ENCODE measurements at regions not wholly inside any gene's neighbourhood (a gene's known extent, or its start where the extent isn't known, plus 50 kb on each side); places are given as distances from the start of the nearest gene placed in this dataset.

- Histone ChIP-seq H2BK12ac (ENCODE audit: low read depth, low read length) (no peak overlapping the region), H3K27ac (ENCODE audit: low read depth, low read length) (no peak overlapping the region), H2BK5ac (ENCODE audit: low read depth, low read length) (no peak overlapping the region), H2BK20ac (ENCODE audit: low read length) (no peak overlapping the region), H3K4ac (replicated peaks; ENCODE audit: insufficient read length, low read depth, low read length) (no peak overlapping the region), H4K5ac (ENCODE audit: insufficient read length, low read depth, low read length) (no peak overlapping the region), H3K4me1 (replicated peaks in 1 of 4; ENCODE audit: control insufficient read depth in 3 of 4, insufficient read depth in 4 of 4, low read length in 3 of 4) (peaks cover 0 to 6% (median 1%) of the 10 kb centered on the region in 4 experiments; a peak in 2 of 7 replicates), H3K27me3 (replicated peaks in 1 of 4; ENCODE audit: control insufficient read depth in 3 of 4, extremely low read depth in 1 of 4, insufficient read depth in 3 of 4, low read length in 3 of 4) (no peaks in the 10 kb centered on the region), H3K23me2 (ENCODE audit: low read depth, low read length) (no peaks in the 10 kb centered on the region), H2BK15ac (ENCODE audit: low read length) (no peak overlapping the region), H4K20me1 (replicated peaks in 1 of 2; ENCODE audit: control insufficient read depth in 1 of 2, insufficient read depth in 2 of 2, low read length in 2 of 2) (no peaks in the 10 kb centered on the region), H2AK5ac (ENCODE audit: low read depth, low read length) (no peak overlapping the region), H3K4me2 (ENCODE audit: insufficient read depth in 1 of 2, low read depth in 2 of 2, low read length in 2 of 2) (no peak overlapping the region), H3K79me1 (ENCODE audit: low read depth, low read length) (no peaks in the 10 kb centered on the region), H3K23ac (ENCODE audit: insufficient read length) (no peak overlapping the region), H3K56ac (replicated peaks; ENCODE audit: insufficient read length, low read depth, low read length) (no peak overlapping the region), H3K9ac (replicated peaks in 1 of 4; ENCODE audit: extremely low read depth in 1 of 4, low read depth in 3 of 4, low read length in 3 of 4) (no peak overlapping the region), H3K79me2 (ENCODE audit: control insufficient read depth in 1 of 2, insufficient read depth in 2 of 2, low read length in 2 of 2) (no peaks in the 10 kb centered on the region), H3K4me3 (ENCODE audit: extremely low read depth in 1 of 4, insufficient read depth in 2 of 4, low read depth in 3 of 4, low read length in 4 of 4) (no peak overlapping the region), H3K9me3 (ENCODE audit: insufficient read depth in 2 of 2, low read depth in 1 of 2, low read length in 1 of 2) (no peaks in the 10 kb centered on the region), H2BK120ac (replicated peaks; ENCODE audit: low read depth, low read length) (no peak overlapping the region), H2AFZ (ENCODE audit: low read length) (no peak overlapping the region), H4K8ac (ENCODE audit: extremely low read depth, insufficient read depth, low read length) (no peak overlapping the region), H3K36me3 (ENCODE audit: control insufficient read depth in 2 of 4, insufficient read depth in 4 of 4, low read length in 3 of 4) (no peaks in the 10 kb centered on the region), H3K18ac (ENCODE audit: extremely low read depth, low read length) (no peak overlapping the region), H4K91ac (replicated peaks; ENCODE audit: insufficient read length, low read length) (no peak overlapping the region), H3K14ac (ENCODE audit: insufficient read length) (no peak overlapping the region)
- no peak for FAIRE-seq
- TF ChIP-seq JUN (IDR thresholded peaks at IDR 0.05; ENCODE audit: low read depth, low read length): no peak
- TF ChIP-seq HDAC2 (IDR thresholded peaks at IDR 0.05; ENCODE audit: borderline replicate concordance in 1 of 2, low read depth in 2 of 2, low read length in 2 of 2): no peak
- no peak for TF ChIP-seq BACH1 (IDR thresholded peaks at IDR 0.05; ENCODE audit: low read length)
- no peak for TF ChIP-seq CEBPB (IDR thresholded peaks at IDR 0.05; ENCODE audit: low read depth, low read length)
- TF ChIP-seq SIRT6 (IDR thresholded peaks at IDR 0.05; ENCODE audit: low read length): no peak
- no peak for TF ChIP-seq KDM4A (IDR thresholded peaks at IDR 0.05; ENCODE audit: low read depth, low read length, severe bottlenecking)
- ChIA-PET CTCF (ENCODE audit: partially characterized antibody) (interaction anchor here (1.1 to 2.0 kb wide), 4 partner anchors 9 to 54 kb away, joined by 3 to 8 read pairs (median 5); no protein-coding TSS in a partner anchor), POLR2A (ENCODE audit: partially characterized antibody) (no interaction called here)
- no peak for DNase-seq (ENCODE audit: low read depth in 1 of 2, low spot score in 2 of 2)
These were observed 102.7 kb downstream of the ANKRD60 start for GRCh38 chr20:58125726-58126125.

Measured in H1 (cell line).